Transverse colon (tissue), 4 donors: ENCODE measurements at regions not wholly inside any gene's neighbourhood (a gene's known extent, or its start where the extent isn't known, plus 50 kb on each side); places are given as distances from the start of the nearest gene placed in this dataset.

ENCODE experiments used
- CTCF ChIP-seq, 5 experiments: fragments of 200-600 bp in 3 of 5; fragments of 450-650 bp in 2 of 5; sonication (generic) in 3 of 5; IDR thresholded peaks; 1 replicate in 2 of 5; 2 replicates in 3 of 5; pipeline ENCODE4 v1.5.1; 2016 to 2017; ENCODE audit warnings: antibody characterized with exemption in 5 of 5, inconsistent platforms in 3 of 5, mild to moderate bottlenecking in 2 of 5, moderate library complexity in 1 of 5
- EP300 ChIP-seq: sonication (generic); formaldehyde crosslinking; IDR thresholded peaks from one replicate; pipeline ENCODE4 v1.6.1; 2017; ENCODE audit warnings: antibody characterized with exemption, low read depth
- POLR2A ChIP-seq: fragments of 450-650 bp; IDR thresholded peaks from one replicate; pipeline ENCODE4 v1.6.1; 2016; ENCODE audit warnings: antibody characterized with exemption, mild to moderate bottlenecking, moderate library complexity
- POLR2AphosphoS5 ChIP-seq, 3 donors: sonication (generic); formaldehyde crosslinking; IDR thresholded peaks; one replicate each; pipeline ENCODE4 v1.6.1; 2016; ENCODE audit warnings: antibody characterized with exemption in 3 of 3

GRCh38 chr2:144942516-144943256 is 422.8 kb upstream of the ZEB2 start:
- TF ChIP-seq CTCF (IDR thresholded peaks at IDR 0.05) (no peak), EP300 (no peak), POLR2A (no peak), POLR2AphosphoS5 (IDR thresholded peaks at IDR 0.05) (peak in 1 of 3 donors; percentile 52)
